ENCODE measurements at regions not wholly inside any gene's neighbourhood (a gene's known extent, or its start where the extent isn't known, plus 50 kb on each side); places are given as distances from the start of the nearest gene placed in this dataset.

DNA sequence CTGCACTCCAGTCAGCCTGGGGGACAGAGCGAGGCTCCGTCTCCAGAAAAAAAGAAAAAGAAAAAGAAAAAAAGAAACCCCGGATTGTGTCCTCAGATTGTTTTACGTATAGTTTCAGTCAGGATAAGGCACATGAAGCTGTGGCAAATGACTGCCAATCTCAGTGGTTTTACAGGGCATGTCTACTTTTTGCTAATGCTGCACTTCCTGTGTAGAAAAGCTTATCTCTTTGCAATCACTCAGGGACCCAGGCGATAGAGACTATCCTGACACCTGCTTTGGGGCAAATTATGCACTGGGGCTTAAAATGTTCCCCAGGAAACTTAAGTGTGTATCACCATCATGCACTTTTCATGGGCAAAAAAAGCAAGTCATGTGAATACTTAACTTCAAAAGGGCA, 103.7 kb upstream of the MEIS1 start:
- H3F3A ChIP-seq (ENCODE audit: insufficient read depth): no peaks in the 10 kb centered on the region
- TF ChIP-seq, protein P1, sequence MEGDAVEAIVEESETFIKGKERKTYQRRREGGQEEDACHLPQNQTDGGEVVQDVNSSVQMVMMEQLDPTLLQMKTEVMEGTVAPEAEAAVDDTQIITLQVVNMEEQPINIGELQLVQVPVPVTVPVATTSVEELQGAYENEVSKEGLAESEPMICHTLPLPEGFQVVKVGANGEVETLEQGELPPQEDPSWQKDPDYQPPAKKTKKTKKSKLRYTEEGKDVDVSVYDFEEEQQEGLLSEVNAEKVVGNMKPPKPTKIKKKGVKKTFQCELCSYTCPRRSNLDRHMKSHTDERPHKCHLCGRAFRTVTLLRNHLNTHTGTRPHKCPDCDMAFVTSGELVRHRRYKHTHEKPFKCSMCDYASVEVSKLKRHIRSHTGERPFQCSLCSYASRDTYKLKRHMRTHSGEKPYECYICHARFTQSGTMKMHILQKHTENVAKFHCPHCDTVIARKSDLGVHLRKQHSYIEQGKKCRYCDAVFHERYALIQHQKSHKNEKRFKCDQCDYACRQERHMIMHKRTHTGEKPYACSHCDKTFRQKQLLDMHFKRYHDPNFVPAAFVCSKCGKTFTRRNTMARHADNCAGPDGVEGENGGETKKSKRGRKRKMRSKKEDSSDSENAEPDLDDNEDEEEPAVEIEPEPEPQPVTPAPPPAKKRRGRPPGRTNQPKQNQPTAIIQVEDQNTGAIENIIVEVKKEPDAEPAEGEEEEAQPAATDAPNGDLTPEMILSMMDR (IDR thresholded peaks at IDR 0.05; ENCODE audit: insufficient read depth, low read length, poor library complexity, severe bottlenecking): no peak
- no peak for TF ChIP-seq EZH2phosphoT487 (conservative IDR thresholded peaks at IDR 0.05; ENCODE audit: low read length)

DNA sequence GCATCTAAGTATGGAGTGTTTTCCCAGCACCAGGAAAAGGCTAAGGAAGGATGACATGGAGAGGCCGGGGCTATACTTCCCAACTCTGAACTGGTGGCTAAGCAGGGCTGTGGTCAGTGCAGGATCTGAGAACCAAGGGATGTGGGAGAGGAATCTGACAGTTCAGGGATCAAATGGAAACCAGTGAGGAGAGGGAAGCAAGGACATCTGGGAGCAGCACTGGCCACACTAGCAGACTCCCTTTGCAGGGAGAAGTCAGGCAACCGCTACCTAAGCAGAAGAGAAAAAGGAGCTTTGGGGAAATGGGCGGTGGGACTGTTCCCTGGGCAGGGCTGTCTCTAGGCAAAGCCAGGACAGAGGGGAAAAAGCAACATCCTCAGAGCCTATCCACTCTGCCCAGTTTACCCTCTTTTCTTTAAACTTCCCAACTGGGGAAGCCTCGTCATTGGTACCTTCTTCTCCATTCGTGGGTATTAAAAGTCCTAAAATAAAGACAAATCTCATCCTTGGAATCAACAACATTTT, 105.8 kb upstream of the MEIS1 start:
- H3K4me3 ChIP-seq (ENCODE audit: insufficient read depth, low read length, poor library complexity, severe bottlenecking): no peak overlapping the region
- H3K79me2 ChIP-seq (ENCODE audit: insufficient read depth, low read length): no peaks in the 10 kb centered on the region
- TF ChIP-seq EZH2phosphoT487 (conservative IDR thresholded peaks at IDR 0.05; ENCODE audit: low read length): no peak
- TF ChIP-seq, protein P1 (IDR thresholded peaks at IDR 0.05; ENCODE audit: insufficient read depth, low read length, poor library complexity, severe bottlenecking): no peak
- no peaks in the 10 kb centered on the region for H3F3A ChIP-seq (ENCODE audit: insufficient read depth)
- H3K27me3 ChIP-seq (ENCODE audit: low read length): no peaks in the 10 kb centered on the region
- no peaks in the 10 kb centered on the region for H3K36me3 ChIP-seq (ENCODE audit: low read length)
- no peak overlapping the region for H3K4me2 ChIP-seq (ENCODE audit: low read depth, low read length, poor library complexity, severe bottlenecking)
- no peaks in the 10 kb centered on the region for H3K9me2 ChIP-seq (replicated peaks; ENCODE audit: insufficient read depth, low read length)
- H3K9me3 ChIP-seq (ENCODE audit: insufficient read depth, low read length): no peaks in the 10 kb centered on the region
- H2AFZ ChIP-seq (ENCODE audit: low read depth, low read length, severe bottlenecking): no peak overlapping the region
- no peak overlapping the region for H3K27ac ChIP-seq (ENCODE audit: low read depth, low read length)
- no peaks in the 10 kb centered on the region for H4K20me1 ChIP-seq (ENCODE audit: low read depth, low read length)
- H3K9ac ChIP-seq (ENCODE audit: low read length): no peak overlapping the region

More for the DNA sequence above, 103.7 kb upstream of the MEIS1 start:
- Histone ChIP-seq H3K9ac (ENCODE audit: low read length) (no peak overlapping the region), H3K4me2 (ENCODE audit: low read depth, low read length, poor library complexity, severe bottlenecking) (no peak overlapping the region), H3K9me3 (ENCODE audit: insufficient read depth, low read length) (no peaks in the 10 kb centered on the region), H3K4me3 (ENCODE audit: insufficient read depth, low read length, poor library complexity, severe bottlenecking) (no peak overlapping the region), H3K79me2 (ENCODE audit: insufficient read depth, low read length) (no peaks in the 10 kb centered on the region), H4K20me1 (ENCODE audit: low read depth, low read length) (no peaks in the 10 kb centered on the region), H3K36me3 (ENCODE audit: low read length) (no peaks in the 10 kb centered on the region), H2AFZ (ENCODE audit: low read depth, low read length, severe bottlenecking) (no peak overlapping the region), H3K27ac (ENCODE audit: low read depth, low read length) (no peak overlapping the region), H3K9me2 (replicated peaks; ENCODE audit: insufficient read depth, low read length) (no peaks in the 10 kb centered on the region), H3K27me3 (ENCODE audit: low read length) (no peaks in the 10 kb centered on the region)

DNA sequence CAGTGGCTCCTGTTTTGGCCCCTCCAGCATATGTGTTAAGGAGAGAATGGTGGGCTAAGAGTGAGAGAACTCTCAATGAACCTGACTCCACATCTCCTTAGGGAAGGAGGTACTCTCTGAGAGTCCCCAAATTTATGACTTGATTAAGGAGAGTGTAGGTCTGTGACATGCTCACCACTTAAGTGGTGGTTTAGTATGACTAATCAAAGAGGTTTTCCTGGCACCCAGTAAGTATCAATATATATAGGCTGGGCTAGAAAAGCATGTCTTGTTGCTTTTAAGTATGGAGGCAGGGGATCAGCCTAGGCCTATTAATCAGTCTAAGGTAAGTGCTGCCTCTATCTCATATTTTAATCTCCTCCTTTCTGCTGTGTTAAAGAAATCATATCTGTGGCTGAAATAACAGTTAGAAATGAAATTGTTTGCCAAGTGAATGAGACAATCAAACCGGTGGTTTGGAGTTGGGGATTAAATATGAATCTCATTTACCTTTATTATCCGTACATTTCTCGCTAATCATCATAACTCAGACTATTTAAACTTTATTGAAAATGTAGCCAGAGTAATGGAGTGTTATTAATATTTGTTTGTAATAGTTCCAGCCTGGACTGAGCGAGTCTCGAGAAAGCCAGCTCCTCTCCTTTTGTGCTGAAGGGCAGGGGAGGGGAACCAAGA, 107.7 kb upstream of the MEIS1 start:
- no peaks in the 10 kb centered on the region for H3K79me2 ChIP-seq (ENCODE audit: insufficient read depth, low read length)
- no peaks in the 10 kb centered on the region for H3F3A ChIP-seq (ENCODE audit: insufficient read depth)
- H3K27ac ChIP-seq (ENCODE audit: low read depth, low read length): no peak overlapping the region
- no peak overlapping the region for H2AFZ ChIP-seq (ENCODE audit: low read depth, low read length, severe bottlenecking)
- H3K9me2 ChIP-seq (replicated peaks; ENCODE audit: insufficient read depth, low read length): no peaks in the 10 kb centered on the region
- H3K4me2 ChIP-seq (ENCODE audit: low read depth, low read length, poor library complexity, severe bottlenecking): no peak overlapping the region
- no peak overlapping the region for H3K4me3 ChIP-seq (ENCODE audit: insufficient read depth, low read length, poor library complexity, severe bottlenecking)
- H3K9me3 ChIP-seq (ENCODE audit: insufficient read depth, low read length): no peaks in the 10 kb centered on the region
- H3K9ac ChIP-seq (ENCODE audit: low read length): no peak overlapping the region
- no peak for TF ChIP-seq EZH2phosphoT487 (conservative IDR thresholded peaks at IDR 0.05; ENCODE audit: low read length)
- TF ChIP-seq, protein P1 (IDR thresholded peaks at IDR 0.05; ENCODE audit: insufficient read depth, low read length, poor library complexity, severe bottlenecking): no peak
- H3K36me3 ChIP-seq (ENCODE audit: low read length): no peaks in the 10 kb centered on the region
- H3K27me3 ChIP-seq (ENCODE audit: low read length): no peaks in the 10 kb centered on the region
- no peaks in the 10 kb centered on the region for H4K20me1 ChIP-seq (ENCODE audit: low read depth, low read length)
